H1 (cell line): ENCODE measurements at regions not wholly inside any gene's neighbourhood (a gene's known extent, or its start where the extent isn't known, plus 50 kb on each side); places are given as distances from the start of the nearest gene placed in this dataset.

ENCODE experiments used
- CTCF ChIA-PET: fragments of 300-600 bp; sonication (Branson Sonifier 250); formaldehyde crosslinking; loops from one replicate; lab custom pipeline; 2021; ENCODE audit not compliant: partially characterized antibody; lab: Charles Lee
- POLR2A ChIA-PET: fragments of 300-600 bp; sonication (Branson Sonifier 250); formaldehyde crosslinking; loops from one replicate; lab custom pipeline; 2021; ENCODE audit warnings: inconsistent platforms; ENCODE audit not compliant: partially characterized antibody; lab: Charles Lee
- DNase-seq, 2 experiments: peaks; one replicate each; pipeline versions ENCODE4 v3.0.0 to v3.0.0-alpha.2; 2010 to 2022; ENCODE audit warnings: low spot score in 2 of 2, low read depth in 1 of 2, mixed read lengths in 1 of 2
- FAIRE-seq: peaks from 2 replicates; lab custom pipeline; 2011; peaks lifted over from hg19 to GRCh38; lab: Jason Lieb, UNC
- H2AFZ ChIP-seq: 2 replicates; pipeline ENCODE4 v1.8.1; 2012; ENCODE audit warnings: low read length, inconsistent platforms
- H2AK5ac ChIP-seq: 2 replicates; pipeline ENCODE4 v1.6.1; 2013; ENCODE audit warnings: low read depth, low read length
- H2BK120ac ChIP-seq: replicated peaks from 2 replicates; pipeline ENCODE3; 2013; ENCODE audit warnings: low read depth, low read length, inconsistent platforms
- H2BK12ac ChIP-seq: 2 replicates; pipeline ENCODE4 v1.6.1; 2013; ENCODE audit warnings: low read depth, low read length
- H2BK15ac ChIP-seq: 2 replicates; pipeline ENCODE4 v1.6.1; 2013; ENCODE audit warnings: low read length
- H2BK20ac ChIP-seq: 2 replicates; pipeline ENCODE4 v1.6.1; 2013; ENCODE audit warnings: low read length
- H2BK5ac ChIP-seq: 2 replicates; pipeline ENCODE4 v1.6.1; 2013; ENCODE audit warnings: low read depth, low read length
- H3K14ac ChIP-seq: 2 replicates; pipeline ENCODE4 v1.6.1; 2013; ENCODE audit warnings: inconsistent platforms; ENCODE audit not compliant: insufficient read length
- H3K18ac ChIP-seq: 2 replicates; pipeline ENCODE4 v1.6.1; 2013; ENCODE audit warnings: low read length; ENCODE audit errors: extremely low read depth
- H3K23ac ChIP-seq: 2 replicates; pipeline ENCODE4 v1.6.1; 2013; ENCODE audit warnings: inconsistent platforms; ENCODE audit not compliant: insufficient read length
- H3K23me2 ChIP-seq: 2 replicates; pipeline ENCODE4 v1.6.1; 2013; ENCODE audit warnings: low read depth, low read length
- H3K27ac ChIP-seq: 2 replicates; pipeline ENCODE4 v1.6.1; 2011; ENCODE audit warnings: low read depth, low read length, inconsistent platforms
- H3K27me3 ChIP-seq, 4 experiments: replicated peaks in 1 of 4; 1 replicate in 1 of 4; 2 replicates in 3 of 4; pipeline versions ENCODE4 v1.6.1 to v1.8.1; 2011 to 2013; ENCODE audit warnings: low read length in 3 of 4, mild to moderate bottlenecking in 3 of 4, inconsistent platforms in 2 of 4, mixed read lengths in 2 of 4, moderate library complexity in 1 of 4; ENCODE audit not compliant: control insufficient read depth in 3 of 4, insufficient read depth in 3 of 4; ENCODE audit errors: extremely low read depth in 1 of 4
- H3K36me3 ChIP-seq, 4 experiments: 2 replicates each; pipeline versions ENCODE4 v1.6.1 to v1.8.1; 2011 to 2013; ENCODE audit warnings: mild to moderate bottlenecking in 4 of 4, low read length in 3 of 4, moderate library complexity in 2 of 4, control low read depth in 1 of 4, inconsistent platforms in 1 of 4; ENCODE audit not compliant: insufficient read depth in 4 of 4, control insufficient read depth in 2 of 4
- H3K4ac ChIP-seq: replicated peaks from 2 replicates; pipeline ENCODE3; 2013; ENCODE audit warnings: low read length, low read depth, mixed read lengths, inconsistent platforms; ENCODE audit not compliant: insufficient read length
- H3K4me1 ChIP-seq, 4 experiments: replicated peaks in 1 of 4; 1 replicate in 1 of 4; 2 replicates in 3 of 4; pipeline versions ENCODE4 v1.6.1 to v1.8.1; 2011 to 2013; ENCODE audit warnings: low read length in 3 of 4, inconsistent platforms in 2 of 4, mixed read lengths in 1 of 4; ENCODE audit not compliant: insufficient read depth in 4 of 4, control insufficient read depth in 3 of 4
- H3K4me2 ChIP-seq, 2 experiments: 2 replicates each; pipeline versions ENCODE4 v1.6.1 to v1.8.1; 2011 to 2013; ENCODE audit warnings: low read depth in 2 of 2, low read length in 2 of 2, control low read depth in 1 of 2, inconsistent platforms in 1 of 2, mild to moderate bottlenecking in 1 of 2; ENCODE audit not compliant: insufficient read depth in 1 of 2
- H3K4me3 ChIP-seq, 4 experiments: fragments of 200-600, 300-600 bp in 1 of 4; sonication (generic), shearing (Covaris generic), sonication (Bioruptor Twin) in 1 of 4; 2 replicates each; pipeline versions ENCODE4 v1.5.1 to v1.8.1; 2011 to 2016; ENCODE audit warnings: low read length in 4 of 4, low read depth in 3 of 4, control low read depth in 2 of 4, inconsistent platforms in 2 of 4, mild to moderate bottlenecking in 2 of 4, mixed read lengths in 1 of 4, moderate library complexity in 1 of 4; ENCODE audit not compliant: insufficient read depth in 2 of 4; ENCODE audit errors: extremely low read depth in 1 of 4
- H3K56ac ChIP-seq: replicated peaks from 2 replicates; pipeline ENCODE3; 2013; ENCODE audit warnings: low read depth, mild to moderate bottlenecking, mixed read lengths, low read length, inconsistent platforms; ENCODE audit not compliant: insufficient read length
- H3K79me1 ChIP-seq: 2 replicates; pipeline ENCODE4 v1.6.1; 2013; ENCODE audit warnings: low read depth, low read length, control low read depth
- H3K79me2 ChIP-seq, 2 experiments: 2 replicates each; pipeline versions ENCODE4 v1.6.1 to v1.8.1; 2012 to 2013; ENCODE audit warnings: low read length in 2 of 2, mild to moderate bottlenecking in 2 of 2, inconsistent platforms in 1 of 2; ENCODE audit not compliant: insufficient read depth in 2 of 2, control insufficient read depth in 1 of 2
- H3K9ac ChIP-seq, 4 experiments: replicated peaks in 1 of 4; 1 replicate in 1 of 4; 2 replicates in 3 of 4; pipeline versions ENCODE4 v1.6.1 to v1.8.1; 2011 to 2013; ENCODE audit warnings: low read depth in 3 of 4, low read length in 3 of 4, control low read depth in 2 of 4, mild to moderate bottlenecking in 2 of 4, moderate library complexity in 2 of 4, inconsistent platforms in 1 of 4; ENCODE audit errors: extremely low read depth in 1 of 4
- H3K9me3 ChIP-seq, 2 experiments: 2 replicates each; pipeline versions ENCODE4 v1.6.1 to v1.8.1; 2012 to 2013; ENCODE audit warnings: mild to moderate bottlenecking in 2 of 2, moderate library complexity in 2 of 2, control low read depth in 1 of 2, inconsistent platforms in 1 of 2, low read depth in 1 of 2, low read length in 1 of 2, mixed read lengths in 1 of 2; ENCODE audit not compliant: insufficient read depth in 2 of 2
- H4K20me1 ChIP-seq, 2 experiments: replicated peaks in 1 of 2; 2 replicates each; pipeline versions ENCODE3 to v1.8.1; 2011 to 2013; ENCODE audit warnings: inconsistent platforms in 2 of 2, low read length in 2 of 2, mild to moderate bottlenecking in 1 of 2; ENCODE audit not compliant: insufficient read depth in 2 of 2, control insufficient read depth in 1 of 2
- H4K5ac ChIP-seq: 2 replicates; pipeline ENCODE4 v1.6.1; 2013; ENCODE audit warnings: low read length, low read depth, mixed read lengths, inconsistent platforms; ENCODE audit not compliant: insufficient read length
- H4K8ac ChIP-seq: 2 replicates; pipeline ENCODE4 v1.8.0; 2013; ENCODE audit warnings: mild to moderate bottlenecking, moderate library complexity, low read length, inconsistent platforms; ENCODE audit not compliant: insufficient read depth; ENCODE audit errors: extremely low read depth
- H4K91ac ChIP-seq: replicated peaks from 2 replicates; pipeline ENCODE3; 2013; ENCODE audit warnings: low read length, mixed read lengths, inconsistent platforms; ENCODE audit not compliant: insufficient read length
- CTBP2 ChIP-seq: IDR thresholded peaks from 2 replicates; pipeline ENCODE4 v1.7.0; 2011; ENCODE audit warnings: borderline replicate concordance, mild to moderate bottlenecking, moderate library complexity, mixed read lengths, low read length; ENCODE audit not compliant: insufficient read depth, insufficient read length
- SAP30 ChIP-seq: fragments of 300-600 bp; sonication (generic); IDR thresholded peaks from 2 replicates; pipeline ENCODE4 v1.7.1; 2012; ENCODE audit warnings: low read length, moderate library complexity, mild to moderate bottlenecking, inconsistent platforms; ENCODE audit not compliant: insufficient read depth, insufficient replicate concordance
- WGBS, 2 experiments: shearing (Covaris generic) in 1 of 2; methylation state at CpG; one replicate each; pipeline versions ENCODE4 v1.1.6 to v1.1.7; 2013 to 2015; ENCODE audit warnings: low lambda C conversion rate in 2 of 2, mixed read lengths in 2 of 2, inconsistent platforms in 1 of 2, low coverage in 1 of 2, missing lambda C conversion rate in 1 of 2; ENCODE audit not compliant: insufficient replicate concordance in 2 of 2, insufficient coverage in 1 of 2, insufficient read length in 1 of 2; ENCODE audit errors: extremely low coverage in 1 of 2, missing lambda C conversion rate in 1 of 2; 5-methylcytosine and 5-hydroxymethylcytosine counted together
- TF ChIP-seq, protein P1 (sequence below): IDR thresholded peaks from 2 replicates; pipeline ENCODE4 v1.6.1; 2011; ENCODE audit warnings: low read depth, mild to moderate bottlenecking, low read length; ENCODE audit not compliant: insufficient read depth

DNA sequence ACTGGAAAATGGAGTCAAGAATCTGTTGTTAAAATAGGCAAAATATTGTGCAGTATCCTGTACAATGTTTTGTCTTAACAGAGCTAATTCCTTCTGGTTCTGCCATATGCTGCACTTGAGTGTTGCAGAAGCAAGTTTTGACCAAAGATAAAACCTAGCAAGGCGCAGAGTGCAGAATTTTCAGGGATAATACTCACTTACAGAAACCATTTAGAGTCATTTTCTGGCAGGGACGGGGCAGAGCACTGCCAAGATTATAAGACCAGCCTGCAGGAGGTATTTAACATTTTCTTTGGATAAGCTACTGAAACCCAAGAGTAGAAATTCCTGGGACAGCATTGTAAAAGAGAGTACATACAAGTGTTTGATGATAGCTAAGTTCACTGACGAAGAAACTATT is 159.5 kb upstream of the EDNRB start:
- no peak overlapping the region for H4K91ac ChIP-seq
- no peak overlapping the region for H2BK15ac ChIP-seq
- H2AFZ ChIP-seq = peak overlapping the region; percentile 33; the same call in 1 of the 2 replicates
- H2AK5ac ChIP-seq = no peak overlapping the region
- CTCF ChIA-PET = interaction anchor here (0.6 to 1.3 kb wide), 2 partner anchors 28 to 485 kb away, joined by 3 read pairs; no protein-coding TSS in a partner anchor
- H2BK120ac ChIP-seq = no peak overlapping the region
- no peak overlapping the region for H3K27ac ChIP-seq
- no peaks in the 10 kb centered on the region for H3K79me2 ChIP-seq
- no peak overlapping the region for H3K14ac ChIP-seq
- no peak overlapping the region for H4K5ac ChIP-seq
- FAIRE-seq (no peak), DNase-seq (no peak)
- H3K4me2 ChIP-seq = no peak overlapping the region
- H4K8ac ChIP-seq = no peak overlapping the region
- H3K9ac ChIP-seq = no peak overlapping the region
- H3K23me2 ChIP-seq = no peaks in the 10 kb centered on the region
- H2BK12ac ChIP-seq = no peak overlapping the region
- no peak overlapping the region for H3K56ac ChIP-seq
- H3K27me3 ChIP-seq = no peaks in the 10 kb centered on the region
- no peaks in the 10 kb centered on the region for H3K79me1 ChIP-seq
- H3K36me3 ChIP-seq = no peaks in the 10 kb centered on the region; a peak in 1 of 8 replicates
- no peak overlapping the region for H3K4ac ChIP-seq
- WGBS, 2 experiments = 97% methylated on average over 3 of the region's 3 CpGs; no CpG with 5 or more reads in 1 of the 2 experiments
- no peak overlapping the region for H3K4me3 ChIP-seq
- H2BK5ac ChIP-seq = no peak overlapping the region
- H3K4me1 ChIP-seq = 0 out of 7 replicates have a peak, but pooled peaks cover 0 to 2% (median 0%) of the 10 kb centered on the region in 4 experiments
- TF ChIP-seq SAP30 = no peak
- TF ChIP-seq, protein P1, sequence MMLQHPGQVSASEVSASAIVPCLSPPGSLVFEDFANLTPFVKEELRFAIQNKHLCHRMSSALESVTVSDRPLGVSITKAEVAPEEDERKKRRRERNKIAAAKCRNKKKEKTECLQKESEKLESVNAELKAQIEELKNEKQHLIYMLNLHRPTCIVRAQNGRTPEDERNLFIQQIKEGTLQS = no peak
- no peak for TF ChIP-seq CTBP2
- TF ChIP-seq, all 59 proteins: peak for 0
- Histone ChIP-seq H4K20me1 (no peaks in the 10 kb centered on the region), H3K23ac (no peak overlapping the region), H3K18ac (no peak overlapping the region), H3K9me3 (peaks cover 0 to 2% of the 10 kb centered on the region in 2 experiments; a peak in 1 of 4 replicates), H2BK20ac (no peak overlapping the region)
- POLR2A ChIA-PET = no interaction called here
